ENCODE measurements at regions not wholly inside any gene's neighbourhood (a gene's known extent, or its start where the extent isn't known, plus 50 kb on each side); places are given as distances from the start of the nearest gene placed in this dataset.
"Not testable (repeated sequence)": the region's sequence is repeated elsewhere in the genome, so short reads cannot be mapped to it uniquely, and the experiment has no call there.

- Histone ChIP-seq H3K4me1 (ENCODE audit: control insufficient read depth, insufficient read depth, low read length) (no peaks in the 10 kb centered on the region), H3K36me3 (ENCODE audit: control insufficient read depth, insufficient read depth, low read length, severe bottlenecking) (no peaks in the 10 kb centered on the region), H3K4me3 (ENCODE audit: low read length) (no peak overlapping the region), H3K9me3 (ENCODE audit: control insufficient read depth, low read length) (no peaks in the 10 kb centered on the region), H3K27me3 (replicated peaks; ENCODE audit: control insufficient read depth, insufficient read depth, low read length) (no peaks in the 10 kb centered on the region), H3K9ac (ENCODE audit: low read length) (no peak overlapping the region)
- DNase-seq (ENCODE audit: low read depth): no peak
Measured at GRCh38 chr6:28600245-28600644, 74.6 kb downstream of the GPX5 start.

- no peaks in the 10 kb centered on the region for H3K27me3 ChIP-seq (replicated peaks; ENCODE audit: control insufficient read depth, insufficient read depth, low read length)
- H3K4me1 ChIP-seq (ENCODE audit: control insufficient read depth, insufficient read depth, low read length): peaks cover 8% of the 10 kb centered on the region
- H3K9me3 ChIP-seq (ENCODE audit: control insufficient read depth, low read length): no peaks in the 10 kb centered on the region
- H3K36me3 ChIP-seq (ENCODE audit: control insufficient read depth, insufficient read depth, low read length, severe bottlenecking): no peaks in the 10 kb centered on the region
- H3K4me3 ChIP-seq (ENCODE audit: low read length): no peak overlapping the region
- no peak for DNase-seq (ENCODE audit: low read depth)
- no peak overlapping the region for H3K9ac ChIP-seq (ENCODE audit: low read length)
Measured at GRCh38 chr6:28603891-28604290, 78.2 kb downstream of the GPX5 start.

DNA sequence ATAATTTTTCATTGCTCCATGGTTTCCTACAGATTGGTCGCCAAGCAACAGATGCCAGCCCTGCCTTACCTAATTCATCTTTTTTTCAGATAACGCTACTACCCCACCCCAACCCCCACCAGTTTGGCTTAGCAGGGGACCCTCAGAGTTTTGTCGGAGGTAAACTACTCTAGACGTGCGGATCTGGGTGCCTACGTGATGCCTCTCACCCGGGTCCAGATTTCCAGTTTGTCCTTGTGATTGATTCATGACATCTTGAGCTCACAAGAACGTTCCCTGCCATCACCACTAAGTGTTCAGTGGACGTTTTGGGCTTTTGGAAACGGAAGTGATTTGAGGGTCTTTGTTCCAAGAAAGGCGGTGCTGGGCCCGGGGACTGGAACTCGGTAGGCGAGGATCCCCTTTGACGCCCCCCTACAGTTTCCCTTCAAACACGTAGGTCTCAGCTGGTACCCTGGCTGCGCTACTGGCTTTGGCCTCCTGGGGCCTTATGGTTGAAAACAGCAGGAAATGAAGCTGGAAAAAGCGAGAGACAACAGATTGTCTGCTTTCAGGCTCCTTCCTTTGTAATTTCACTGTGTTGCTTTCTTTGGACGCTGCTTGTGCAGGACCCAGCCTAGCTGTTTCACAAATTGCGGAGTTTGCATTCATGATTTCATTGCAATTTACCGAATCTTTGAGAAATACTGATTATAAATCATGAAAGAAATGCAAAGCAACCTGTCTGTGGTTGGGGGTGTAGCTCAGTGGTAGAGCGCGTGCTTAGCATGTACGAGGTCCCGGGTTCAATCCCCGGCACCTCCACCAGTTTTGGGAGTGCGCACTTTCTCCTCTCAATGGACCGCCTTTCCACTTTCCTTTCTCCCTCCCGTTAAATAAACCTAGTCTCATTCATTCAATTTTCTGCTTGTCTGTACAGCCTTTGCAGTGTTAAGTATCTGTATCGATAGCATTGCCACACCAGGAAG lies 81.0 kb downstream of the GPX5 start:
- peaks cover 6% of the 10 kb centered on the region for H3K27me3 ChIP-seq (replicated peaks; ENCODE audit: control insufficient read depth, insufficient read depth, low read length)
- peak overlapping the region; percentile 82 for H3K4me3 ChIP-seq (ENCODE audit: low read length)
- H3K4me1 ChIP-seq (ENCODE audit: control insufficient read depth, insufficient read depth, low read length): peaks cover 8% of the 10 kb centered on the region
- peak; percentile 81 for DNase-seq (ENCODE audit: low read depth)
- no peaks in the 10 kb centered on the region for H3K36me3 ChIP-seq (ENCODE audit: control insufficient read depth, insufficient read depth, low read length, severe bottlenecking)
- H3K9me3 ChIP-seq (ENCODE audit: control insufficient read depth, low read length): no peaks in the 10 kb centered on the region
- H3K9ac ChIP-seq (ENCODE audit: low read length): peak overlapping the region; percentile 53

DNA sequence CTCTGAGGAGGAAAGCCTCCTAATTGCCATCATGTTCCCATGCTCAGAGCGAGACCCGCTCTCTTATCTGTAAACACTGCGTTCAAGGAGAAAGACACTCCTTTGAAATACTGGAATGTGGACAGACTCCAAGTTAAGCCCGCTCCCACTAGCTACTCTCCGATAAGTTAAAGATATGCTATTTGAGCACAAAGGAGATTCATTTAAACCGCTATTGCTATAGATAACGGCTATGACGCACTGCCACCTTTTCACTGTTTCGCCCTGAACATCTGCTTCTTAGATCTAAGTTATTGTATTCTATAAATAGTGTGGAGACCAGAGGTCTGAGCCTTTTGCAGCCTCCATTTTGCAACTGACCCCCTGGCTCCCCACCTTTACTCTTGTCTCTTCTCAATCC lies 82.3 kb downstream of the GPX5 start:
- Histone ChIP-seq H3K36me3 (ENCODE audit: control insufficient read depth, insufficient read depth, low read length, severe bottlenecking) (no peaks in the 10 kb centered on the region), H3K9ac (ENCODE audit: low read length) (no peak overlapping the region), H3K27me3 (replicated peaks; ENCODE audit: control insufficient read depth, insufficient read depth, low read length) (peaks cover 6% of the 10 kb centered on the region), H3K4me1 (ENCODE audit: control insufficient read depth, insufficient read depth, low read length) (peaks cover 8% of the 10 kb centered on the region), H3K4me3 (ENCODE audit: low read length) (no peak overlapping the region), H3K9me3 (ENCODE audit: control insufficient read depth, low read length) (no peaks in the 10 kb centered on the region)
- no peak for DNase-seq (ENCODE audit: low read depth)

DNA sequence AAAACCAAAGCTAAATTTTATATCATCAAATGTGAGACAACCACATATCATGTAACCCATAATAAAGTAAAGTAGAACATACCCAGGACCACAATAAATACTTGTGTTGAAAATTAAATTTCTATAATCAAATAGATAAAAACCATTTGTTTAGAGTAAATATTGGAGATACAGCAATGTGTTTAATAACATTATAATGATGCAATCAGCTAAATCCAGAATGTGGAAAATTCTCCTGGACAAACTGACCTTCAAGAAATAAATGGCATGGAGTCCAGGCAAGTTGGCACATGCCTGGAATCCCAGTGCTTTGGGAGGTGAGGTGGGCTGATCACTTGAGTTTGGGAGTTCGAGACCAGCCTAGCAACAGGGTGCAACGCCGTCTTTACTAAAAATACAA lies 84.0 kb downstream of the GPX5 start:
- DNase-seq (ENCODE audit: low read depth): no peak

GRCh38 chr6:28615616-28615954 lies 89.9 kb downstream of the GPX5 start:
- DNase-seq (ENCODE audit: low read depth): no peak
- Histone ChIP-seq H3K27me3 (replicated peaks; ENCODE audit: control insufficient read depth, insufficient read depth, low read length) (peaks cover 6% of the 10 kb centered on the region), H3K9me3 (ENCODE audit: control insufficient read depth, low read length) (no peaks in the 10 kb centered on the region), H3K4me1 (ENCODE audit: control insufficient read depth, insufficient read depth, low read length) (no peaks in the 10 kb centered on the region), H3K4me3 (ENCODE audit: low read length) (no peak overlapping the region), H3K9ac (ENCODE audit: low read length) (no peak overlapping the region), H3K36me3 (ENCODE audit: control insufficient read depth, insufficient read depth, low read length, severe bottlenecking) (no peaks in the 10 kb centered on the region)

More for the DNA sequence above, 84.0 kb downstream of the GPX5 start:
- H3K4me3 ChIP-seq (ENCODE audit: low read length): no peak overlapping the region
- no peaks in the 10 kb centered on the region for H3K36me3 ChIP-seq (ENCODE audit: control insufficient read depth, insufficient read depth, low read length, severe bottlenecking)
- peaks cover 8% of the 10 kb centered on the region for H3K4me1 ChIP-seq (ENCODE audit: control insufficient read depth, insufficient read depth, low read length)
- no peaks in the 10 kb centered on the region for H3K9me3 ChIP-seq (ENCODE audit: control insufficient read depth, low read length)
- H3K9ac ChIP-seq (ENCODE audit: low read length): no peak overlapping the region
- peaks cover 6% of the 10 kb centered on the region for H3K27me3 ChIP-seq (replicated peaks; ENCODE audit: control insufficient read depth, insufficient read depth, low read length)

- Histone ChIP-seq H3K36me3 (ENCODE audit: control insufficient read depth, insufficient read depth, low read length, severe bottlenecking) (no peaks in the 10 kb centered on the region), H3K9me3 (ENCODE audit: control insufficient read depth, low read length) (no peaks in the 10 kb centered on the region), H3K4me3 (ENCODE audit: low read length) (no peak overlapping the region), H3K4me1 (ENCODE audit: control insufficient read depth, insufficient read depth, low read length) (no peaks in the 10 kb centered on the region), H3K27me3 (replicated peaks; ENCODE audit: control insufficient read depth, insufficient read depth, low read length) (peaks cover 1% of the 10 kb centered on the region), H3K9ac (ENCODE audit: low read length) (no peak overlapping the region)
- no peak for DNase-seq (ENCODE audit: low read depth)
Measured at GRCh38 chr6:28615955-28616747, 90.5 kb downstream of the GPX5 start.

GRCh38 chr6:28618898-28619555 lies 93.3 kb downstream of the GPX5 start:
- Histone ChIP-seq H3K9me3 (ENCODE audit: control insufficient read depth, low read length) (no peaks in the 10 kb centered on the region), H3K9ac (ENCODE audit: low read length) (no peak overlapping the region), H3K4me1 (ENCODE audit: control insufficient read depth, insufficient read depth, low read length) (no peaks in the 10 kb centered on the region), H3K27me3 (replicated peaks; ENCODE audit: control insufficient read depth, insufficient read depth, low read length) (no peaks in the 10 kb centered on the region), H3K36me3 (ENCODE audit: control insufficient read depth, insufficient read depth, low read length, severe bottlenecking) (no peaks in the 10 kb centered on the region), H3K4me3 (ENCODE audit: low read length) (no peak overlapping the region)
- no peak for DNase-seq (ENCODE audit: low read depth)

- not testable (repeated sequence) for H3K36me3 ChIP-seq (ENCODE audit: control insufficient read depth, insufficient read depth, low read length, severe bottlenecking); DNase-seq (ENCODE audit: low read depth); H3K4me3 ChIP-seq (ENCODE audit: low read length); H3K9me3 ChIP-seq (ENCODE audit: control insufficient read depth, low read length); H3K4me1 ChIP-seq (ENCODE audit: control insufficient read depth, insufficient read depth, low read length); H3K27me3 ChIP-seq (replicated peaks; ENCODE audit: control insufficient read depth, insufficient read depth, low read length); H3K9ac ChIP-seq (ENCODE audit: low read length)
Measured at GRCh38 chr6:28621268-28621667, 95.6 kb downstream of the GPX5 start.

- H3K4me1 ChIP-seq (ENCODE audit: control insufficient read depth, insufficient read depth, low read length); H3K9me3 ChIP-seq (ENCODE audit: control insufficient read depth, low read length); H3K9ac ChIP-seq (ENCODE audit: low read length); H3K4me3 ChIP-seq (ENCODE audit: low read length); H3K27me3 ChIP-seq (replicated peaks; ENCODE audit: control insufficient read depth, insufficient read depth, low read length); DNase-seq (ENCODE audit: low read depth); H3K36me3 ChIP-seq (ENCODE audit: control insufficient read depth, insufficient read depth, low read length, severe bottlenecking): not testable (repeated sequence)
Measured at GRCh38 chr6:28623242-28623641, 97.6 kb downstream of the GPX5 start.

DNA sequence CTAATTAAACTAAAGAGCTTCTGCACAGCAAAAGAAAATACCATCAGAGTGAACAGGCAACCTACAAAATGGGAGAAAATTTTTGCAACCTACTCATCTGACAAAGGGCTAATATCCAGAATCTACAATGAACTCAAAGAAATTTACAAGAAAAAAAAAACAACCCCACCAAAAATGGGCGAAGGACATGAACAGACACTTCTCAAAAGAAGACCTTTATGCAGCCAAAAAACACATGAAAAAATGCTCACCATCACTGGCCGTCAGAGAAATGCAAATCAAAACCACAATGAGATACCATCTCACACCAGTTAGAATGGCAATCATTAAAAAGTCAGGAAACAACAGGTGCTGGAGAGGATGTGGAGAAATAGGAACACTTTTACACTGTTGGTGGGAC lies 100.7 kb downstream of the GPX5 start:
- H3K27me3 ChIP-seq (replicated peaks; ENCODE audit: control insufficient read depth, insufficient read depth, low read length); DNase-seq (ENCODE audit: low read depth); H3K9me3 ChIP-seq (ENCODE audit: control insufficient read depth, low read length); H3K4me1 ChIP-seq (ENCODE audit: control insufficient read depth, insufficient read depth, low read length); H3K36me3 ChIP-seq (ENCODE audit: control insufficient read depth, insufficient read depth, low read length, severe bottlenecking); H3K9ac ChIP-seq (ENCODE audit: low read length); H3K4me3 ChIP-seq (ENCODE audit: low read length): not testable (repeated sequence)

Data from adipocyte (in vitro differentiated cells).